Activated CD4-positive, alpha-beta T cell treated with anti-CD3 and anti-CD28 coated beads for 36 hours (primary cell): ENCODE measurements at regions not wholly inside any gene's neighbourhood (a gene's known extent, or its start where the extent isn't known, plus 50 kb on each side); places are given as distances from the start of the nearest gene placed in this dataset.
A peak's percentile ranks its signal among the peaks of the same experiment; 100 is the strongest.

Experiments used
- ATAC-seq: fragments of 200-7000 bp; cut with Tn5 transposase; one replicate; pipeline ENCODE4 v1.10.0; 2021; ENCODE audit warnings: mild to moderate bottlenecking, moderate library complexity
- CTCF ChIA-PET: fragments of 350-600 bp; sonication (Branson Sonifier 250); formaldehyde crosslinking; loops from one replicate; lab custom pipeline; 2021; ENCODE audit warnings: antibody characterized with exemption; lab: Charles Lee
- POLR2A ChIA-PET: fragments of 350-600 bp; sonication (Branson Sonifier 250); formaldehyde crosslinking; loops from one replicate; lab custom pipeline; 2021; ENCODE audit warnings: antibody characterized with exemption, inconsistent platforms; lab: Charles Lee
- DNase-seq: peaks from one replicate; pipeline ENCODE4 v3.0.0-alpha.2; 2020
- H3K27ac Mint-ChIP-seq: one replicate; pipeline ENCODE4 v1.8.0; 2021; ENCODE audit warnings: mixed read lengths
- H3K27me3 Mint-ChIP-seq: one replicate; pipeline ENCODE4 v1.8.0; 2021; ENCODE audit warnings: mixed read lengths
- H3K36me3 Mint-ChIP-seq: one replicate; pipeline ENCODE4 v1.8.0; 2021; ENCODE audit warnings: low read depth, mixed read lengths
- H3K4me1 Mint-ChIP-seq: one replicate; pipeline ENCODE4 v1.8.0; 2021; ENCODE audit warnings: mixed read lengths
- H3K4me3 Mint-ChIP-seq: one replicate; pipeline ENCODE4 v1.8.0; 2021; ENCODE audit warnings: mild to moderate bottlenecking, moderate library complexity, mixed read lengths
- H3K9me3 Mint-ChIP-seq: one replicate; pipeline ENCODE4 v1.8.0; 2021; ENCODE audit warnings: low read depth, mixed read lengths
- intact Hi-C, 2 experiments: fragments of 100-400 bp; cut with DNase I in 1 of 2; cut with micrococcal nuclease in 1 of 2; formaldehyde crosslinking; loops; one replicate each; pipeline versions ENCODE4 v1.14.2 to v1.15.1; 2022 to 2024; cut with DNase I, micrococcal nuclease

GRCh38 chr2:41869542-41870264 is 178.1 kb upstream of the PKDCC start:
- ATAC-seq (peak; percentile 85), DNase-seq (peak; percentile 86)
- H3K4me3 Mint-ChIP-seq: no peak overlapping the region
- peaks cover 6% of the 10 kb centered on the region for H3K4me1 Mint-ChIP-seq
- H3K9me3 Mint-ChIP-seq: no peaks in the 10 kb centered on the region
- no peak overlapping the region for H3K27ac Mint-ChIP-seq
- ChIA-PET POLR2A (no interaction called here), CTCF (interaction anchor here (0.6 to 14.2 kb wide), 31 partner anchors 9 to 426 kb away, joined by 3 to 304 read pairs (median 4); no protein-coding TSS in a partner anchor)
- intact Hi-C loops: loop anchor here (1.0 to 5.0 kb wide), 4 partner anchors 29 to 793 kb away; no protein-coding TSS in a partner anchor
- H3K27me3 Mint-ChIP-seq: peaks cover 9% of the 10 kb centered on the region
- H3K36me3 Mint-ChIP-seq: no peaks in the 10 kb centered on the region

GRCh38 chr2:41870265-41870585 is 177.6 kb upstream of the PKDCC start:
- Mint-ChIP-seq H3K4me1 (peaks cover 6% of the 10 kb centered on the region), H3K27me3 (peaks cover 9% of the 10 kb centered on the region), H3K27ac (no peak overlapping the region), H3K36me3 (no peaks in the 10 kb centered on the region), H3K4me3 (no peak overlapping the region), H3K9me3 (no peaks in the 10 kb centered on the region)
- DNase-seq (no peak), ATAC-seq (no peak)
- ChIA-PET POLR2A (no interaction called here), CTCF (interaction anchor here (0.6 to 14.2 kb wide), 26 partner anchors 10 to 426 kb away, joined by 3 to 304 read pairs (median 4); no protein-coding TSS in a partner anchor)
- intact Hi-C loops: no loop called here

- Mint-ChIP-seq H3K4me3 (no peak overlapping the region), H3K27me3 (peaks cover 9% of the 10 kb centered on the region), H3K9me3 (no peaks in the 10 kb centered on the region), H3K36me3 (no peaks in the 10 kb centered on the region), H3K27ac (no peak overlapping the region), H3K4me1 (peaks cover 6% of the 10 kb centered on the region)
- intact Hi-C loops: no loop called here
- no peak for ATAC-seq
- ChIA-PET CTCF (interaction anchor here (0.9 to 14.2 kb wide), 8 partner anchors 10 to 225 kb away, joined by 3 to 304 read pairs (median 11); no protein-coding TSS in a partner anchor), POLR2A (no interaction called here)
- DNase-seq: no peak
These were observed 176.7 kb upstream of the PKDCC start for GRCh38 chr2:41871080-41871479.

- DNase-seq (no peak), ATAC-seq (no peak)
- H3K4me3 Mint-ChIP-seq: no peak overlapping the region
- H3K27ac Mint-ChIP-seq: no peak overlapping the region
- H3K4me1 Mint-ChIP-seq: peaks cover 3% of the 10 kb centered on the region
- intact Hi-C loops: no loop called here
- CTCF ChIA-PET: interaction anchor here (0.6 to 14.2 kb wide), 8 partner anchors 12 to 1469 kb away, joined by 3 to 304 read pairs (median 4); no protein-coding TSS in a partner anchor
- H3K27me3 Mint-ChIP-seq: peaks cover 5% of the 10 kb centered on the region
- POLR2A ChIA-PET: no interaction called here
- no peaks in the 10 kb centered on the region for H3K9me3 Mint-ChIP-seq
- no peaks in the 10 kb centered on the region for H3K36me3 Mint-ChIP-seq
These were observed 175.2 kb upstream of the PKDCC start for GRCh38 chr2:41872646-41873045.

- DNase-seq (no peak), ATAC-seq (no peak)
- H3K4me3 Mint-ChIP-seq: no peak overlapping the region
- no peaks in the 10 kb centered on the region for H3K9me3 Mint-ChIP-seq
- no peak overlapping the region for H3K27ac Mint-ChIP-seq
- no peaks in the 10 kb centered on the region for H3K36me3 Mint-ChIP-seq
- H3K4me1 Mint-ChIP-seq: peaks cover 3% of the 10 kb centered on the region
- POLR2A ChIA-PET: no interaction called here
- H3K27me3 Mint-ChIP-seq: peaks cover 5% of the 10 kb centered on the region
- intact Hi-C loops: no loop called here
- CTCF ChIA-PET: interaction anchor here (0.6 to 14.2 kb wide), 4 partner anchors 32 to 1468 kb away, joined by 3 to 304 read pairs (median 5); no protein-coding TSS in a partner anchor
These were observed 174.5 kb upstream of the PKDCC start for GRCh38 chr2:41873102-41874031.

- H3K27me3 Mint-ChIP-seq: no peaks in the 10 kb centered on the region
- CTCF ChIA-PET: interaction anchor here (14.2 kb wide), 1 partner anchor 210 kb away, joined by 304 read pairs; no protein-coding TSS in a partner anchor
- H3K36me3 Mint-ChIP-seq: no peaks in the 10 kb centered on the region
- POLR2A ChIA-PET: no interaction called here
- ATAC-seq (no peak), DNase-seq (no peak)
- H3K4me3 Mint-ChIP-seq: no peak overlapping the region
- intact Hi-C loops: no loop called here
- no peak overlapping the region for H3K27ac Mint-ChIP-seq
- H3K4me1 Mint-ChIP-seq: peaks cover 3% of the 10 kb centered on the region
- no peaks in the 10 kb centered on the region for H3K9me3 Mint-ChIP-seq
These were observed 170.6 kb upstream of the PKDCC start for GRCh38 chr2:41877114-41877678.

GRCh38 chr2:41878056-41878455 is 169.8 kb upstream of the PKDCC start:
- H3K4me1 Mint-ChIP-seq: no peaks in the 10 kb centered on the region
- H3K9me3 Mint-ChIP-seq: no peaks in the 10 kb centered on the region
- no peak overlapping the region for H3K4me3 Mint-ChIP-seq
- intact Hi-C loops: no loop called here
- no peaks in the 10 kb centered on the region for H3K27me3 Mint-ChIP-seq
- ChIA-PET POLR2A (no interaction called here), CTCF (interaction anchor here (0.6 to 0.9 kb wide), 2 partner anchors 209 to 214 kb away, joined by 3 read pairs; no protein-coding TSS in a partner anchor)
- no peak overlapping the region for H3K27ac Mint-ChIP-seq
- DNase-seq: no peak
- ATAC-seq: no peak
- no peaks in the 10 kb centered on the region for H3K36me3 Mint-ChIP-seq

GRCh38 chr2:41878716-41879234 is 169.0 kb upstream of the PKDCC start:
- POLR2A ChIA-PET: interaction anchor here (0.6 kb wide), 1 partner anchor 311 kb away, joined by 3 read pairs; no protein-coding TSS in a partner anchor
- no peak overlapping the region for H3K4me3 Mint-ChIP-seq

GRCh38 chr2:41879235-41879916 is 168.4 kb upstream of the PKDCC start:
- CTCF ChIA-PET: interaction anchor here (0.6 to 4.3 kb wide), 6 partner anchors 8 to 1315 kb away, joined by 3 to 35 read pairs (median 4); no protein-coding TSS in a partner anchor
- Mint-ChIP-seq H3K4me1 (no peaks in the 10 kb centered on the region), H3K27me3 (no peaks in the 10 kb centered on the region), H3K27ac (no peak overlapping the region), H3K9me3 (no peaks in the 10 kb centered on the region), H3K4me3 (no peak overlapping the region), H3K36me3 (no peaks in the 10 kb centered on the region)
- POLR2A ChIA-PET: interaction anchor here (0.6 kb wide), 1 partner anchor 311 kb away, joined by 3 read pairs; no protein-coding TSS in a partner anchor
- intact Hi-C loops: no loop called here
- DNase-seq (no peak), ATAC-seq (no peak)

More at GRCh38 chr2:41878716-41879234, 169.0 kb upstream of the PKDCC start:
- Mint-ChIP-seq H3K4me1 (no peaks in the 10 kb centered on the region), H3K36me3 (no peaks in the 10 kb centered on the region), H3K9me3 (no peaks in the 10 kb centered on the region), H3K27me3 (no peaks in the 10 kb centered on the region), H3K27ac (no peak overlapping the region)
- CTCF ChIA-PET: interaction anchor here (0.6 to 4.3 kb wide), 7 partner anchors 9 to 1314 kb away, joined by 3 to 35 read pairs (median 3); no protein-coding TSS in a partner anchor
- DNase-seq: no peak
- intact Hi-C loops: no loop called here
- ATAC-seq: no peak

- DNase-seq: no peak
- no peak overlapping the region for H3K4me3 Mint-ChIP-seq
These were observed 167.1 kb upstream of the PKDCC start for GRCh38 chr2:41880561-41881243.

More at GRCh38 chr2:41880561-41881243, 167.1 kb upstream of the PKDCC start:
- CTCF ChIA-PET: interaction anchor here (4.3 kb wide), 1 partner anchor 11 kb away, joined by 35 read pairs; no protein-coding TSS in a partner anchor
- H3K4me1 Mint-ChIP-seq: no peaks in the 10 kb centered on the region
- intact Hi-C loops: no loop called here
- H3K9me3 Mint-ChIP-seq: no peaks in the 10 kb centered on the region
- H3K27ac Mint-ChIP-seq: no peak overlapping the region
- no peaks in the 10 kb centered on the region for H3K36me3 Mint-ChIP-seq
- ATAC-seq: no peak
- POLR2A ChIA-PET: no interaction called here
- no peaks in the 10 kb centered on the region for H3K27me3 Mint-ChIP-seq
